Smooth muscle cell (in vitro differentiated cells): ENCODE measurements at regions not wholly inside any gene's neighbourhood (a gene's known extent, or its start where the extent isn't known, plus 50 kb on each side); places are given as distances from the start of the nearest gene placed in this dataset.
"Not testable (repeated sequence)": the region's sequence is repeated elsewhere in the genome, so short reads cannot be mapped to it uniquely, and the experiment has no call there.

Source experiments
- DNase-seq: peaks from one replicate; lab custom pipeline; 2025; ENCODE audit not compliant: unreplicated experiment; lab: John Stamatoyannopoulos, UW
- H2AFZ ChIP-seq: fragments of 200-600 bp; sonication (generic); 2 replicates; pipeline ENCODE4 v1.6.0; 2016; ENCODE audit warnings: antibody characterized with exemption, low read depth, mild to moderate bottlenecking
- H3F3A ChIP-seq: fragments of 200-600 bp; sonication (generic); 2 replicates; pipeline ENCODE4 v1.6.0; 2017; ENCODE audit warnings: antibody characterized with exemption, low read depth
- H3K27ac ChIP-seq: fragments of 200-600 bp; sonication (generic); 2 replicates; pipeline ENCODE4 v1.5.1; 2016; ENCODE audit warnings: low read depth, mild to moderate bottlenecking
- H3K27me3 ChIP-seq: fragments of 200-600 bp; sonication (generic); 2 replicates; pipeline ENCODE4 v1.6.1; 2016; ENCODE audit warnings: low read depth, mild to moderate bottlenecking
- H3K36me3 ChIP-seq: fragments of 200-600 bp; sonication (generic); 2 replicates; pipeline ENCODE4 v1.5.1; 2016; ENCODE audit warnings: low read depth
- H3K4me1 ChIP-seq: fragments of 200-600 bp; sonication (generic); 2 replicates; pipeline ENCODE4 v1.5.1; 2016; ENCODE audit warnings: low read depth
- H3K4me2 ChIP-seq: fragments of 200-600 bp; sonication (generic); 2 replicates; pipeline ENCODE4 v1.6.0; 2016; ENCODE audit warnings: mild to moderate bottlenecking
- H3K4me3 ChIP-seq: fragments of 200-600 bp; sonication (generic); 2 replicates; pipeline ENCODE4 v1.5.1; 2016; ENCODE audit warnings: mild to moderate bottlenecking
- H3K79me2 ChIP-seq: fragments of 200-600 bp; sonication (generic); 2 replicates; pipeline ENCODE4 v1.6.0; 2016; ENCODE audit warnings: low read depth, mild to moderate bottlenecking
- H3K9ac ChIP-seq: fragments of 200-600 bp; sonication (generic); 2 replicates; pipeline ENCODE4 v1.6.0; 2016; ENCODE audit warnings: low read depth
- H3K9me3 ChIP-seq: fragments of 200-600 bp; sonication (generic); replicated peaks from 2 replicates; pipeline ENCODE4 v1.5.1; 2016; ENCODE audit warnings: low read depth
- H4K20me1 ChIP-seq: fragments of 200-600 bp; sonication (generic); 2 replicates; pipeline ENCODE4 v1.6.0; 2016; ENCODE audit warnings: low read depth
- WGBS: methylation state at CpG from one replicate; pipeline ENCODE4 v1.1.7; 2016; ENCODE audit warnings: low lambda C conversion rate; 5-methylcytosine and 5-hydroxymethylcytosine counted together
- TF ChIP-seq, protein P1 (sequence below): fragments of 200-600 bp; sonication (generic); IDR thresholded peaks from 2 replicates; pipeline ENCODE4 v1.5.1; 2017; ENCODE audit warnings: borderline replicate concordance, mild to moderate bottlenecking, antibody characterized with exemption; ENCODE audit not compliant: insufficient read depth, poor library complexity, severe bottlenecking

DNA sequence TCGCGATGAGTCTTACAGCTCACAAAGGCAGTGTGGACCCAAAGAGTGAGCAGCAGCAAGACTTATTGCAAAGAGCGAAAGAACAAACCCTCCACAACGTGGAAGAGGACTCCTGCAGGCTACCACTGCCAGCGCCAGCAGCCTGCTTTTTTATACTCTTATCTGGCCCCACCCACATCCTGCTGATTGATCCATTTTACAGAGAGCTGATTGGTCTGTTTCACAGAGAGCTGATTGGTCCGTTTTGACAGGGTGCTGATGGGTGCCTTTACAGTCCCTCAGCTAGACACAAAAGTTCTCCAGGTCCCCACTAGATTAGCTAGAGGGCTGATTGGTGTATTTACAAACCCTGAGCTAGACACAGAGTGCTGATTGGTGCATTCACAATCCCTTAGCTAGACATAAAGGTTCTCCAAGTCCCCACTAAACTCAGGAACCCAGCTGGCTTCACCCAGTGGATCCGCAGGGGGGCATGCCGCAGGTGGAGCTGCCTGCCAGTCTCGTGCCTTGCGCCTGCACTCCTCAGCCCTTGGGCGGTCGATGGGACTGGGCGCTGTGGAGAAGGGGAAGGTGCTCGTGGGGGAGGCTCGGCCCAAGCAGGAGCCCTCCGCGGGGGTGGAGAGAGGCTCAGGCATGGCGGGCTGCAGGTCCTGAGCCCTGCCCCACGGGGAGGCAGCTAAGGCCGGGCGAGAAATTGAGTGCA lies 75.7 kb downstream of the QDPR start:
- not testable (repeated sequence) for H3F3A ChIP-seq, DNase-seq, H3K79me2 ChIP-seq, H3K27ac ChIP-seq, H3K4me3 ChIP-seq, H2AFZ ChIP-seq, H3K9ac ChIP-seq, H3K36me3 ChIP-seq, H3K4me2 ChIP-seq, H4K20me1 ChIP-seq, H3K9me3 ChIP-seq, H3K27me3 ChIP-seq, H3K4me1 ChIP-seq
- 90% methylated on average over 21 of the region's 21 CpGs for WGBS

DNA sequence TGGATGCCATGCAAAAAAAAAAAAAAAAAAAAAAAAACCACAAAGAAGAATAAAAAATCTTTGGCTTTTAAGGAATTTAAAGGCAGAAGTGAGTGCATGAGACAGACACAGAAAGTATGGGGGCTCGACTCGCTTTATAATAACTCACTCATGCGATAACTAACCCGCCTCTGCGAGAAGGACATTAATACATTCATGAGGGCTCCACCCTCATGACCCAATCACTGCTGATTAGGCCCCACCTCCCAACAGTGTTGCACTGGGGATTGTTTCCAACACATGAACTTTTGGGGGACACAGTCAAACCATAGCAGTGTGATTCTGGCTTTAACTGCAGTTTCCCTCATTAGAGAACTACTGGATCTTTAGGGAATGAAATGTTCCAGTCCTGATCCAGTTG lies 78.1 kb downstream of the QDPR start:
- Histone ChIP-seq H3K9me3 (no peaks in the 10 kb centered on the region), H3K4me2 (no peak overlapping the region), H3K27ac (no peak overlapping the region), H4K20me1 (no peaks in the 10 kb centered on the region), H3K79me2 (no peaks in the 10 kb centered on the region), H3K27me3 (no peaks in the 10 kb centered on the region), H3K9ac (no peak overlapping the region), H2AFZ (no peak overlapping the region), H3F3A (no peaks in the 10 kb centered on the region), H3K36me3 (no peaks in the 10 kb centered on the region), H3K4me3 (no peak overlapping the region), H3K4me1 (no peaks in the 10 kb centered on the region)
- WGBS: 96% methylated on average over 5 of the region's 5 CpGs
- TF ChIP-seq, protein P1, sequence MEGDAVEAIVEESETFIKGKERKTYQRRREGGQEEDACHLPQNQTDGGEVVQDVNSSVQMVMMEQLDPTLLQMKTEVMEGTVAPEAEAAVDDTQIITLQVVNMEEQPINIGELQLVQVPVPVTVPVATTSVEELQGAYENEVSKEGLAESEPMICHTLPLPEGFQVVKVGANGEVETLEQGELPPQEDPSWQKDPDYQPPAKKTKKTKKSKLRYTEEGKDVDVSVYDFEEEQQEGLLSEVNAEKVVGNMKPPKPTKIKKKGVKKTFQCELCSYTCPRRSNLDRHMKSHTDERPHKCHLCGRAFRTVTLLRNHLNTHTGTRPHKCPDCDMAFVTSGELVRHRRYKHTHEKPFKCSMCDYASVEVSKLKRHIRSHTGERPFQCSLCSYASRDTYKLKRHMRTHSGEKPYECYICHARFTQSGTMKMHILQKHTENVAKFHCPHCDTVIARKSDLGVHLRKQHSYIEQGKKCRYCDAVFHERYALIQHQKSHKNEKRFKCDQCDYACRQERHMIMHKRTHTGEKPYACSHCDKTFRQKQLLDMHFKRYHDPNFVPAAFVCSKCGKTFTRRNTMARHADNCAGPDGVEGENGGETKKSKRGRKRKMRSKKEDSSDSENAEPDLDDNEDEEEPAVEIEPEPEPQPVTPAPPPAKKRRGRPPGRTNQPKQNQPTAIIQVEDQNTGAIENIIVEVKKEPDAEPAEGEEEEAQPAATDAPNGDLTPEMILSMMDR: no peak
- no peak for DNase-seq

DNA sequence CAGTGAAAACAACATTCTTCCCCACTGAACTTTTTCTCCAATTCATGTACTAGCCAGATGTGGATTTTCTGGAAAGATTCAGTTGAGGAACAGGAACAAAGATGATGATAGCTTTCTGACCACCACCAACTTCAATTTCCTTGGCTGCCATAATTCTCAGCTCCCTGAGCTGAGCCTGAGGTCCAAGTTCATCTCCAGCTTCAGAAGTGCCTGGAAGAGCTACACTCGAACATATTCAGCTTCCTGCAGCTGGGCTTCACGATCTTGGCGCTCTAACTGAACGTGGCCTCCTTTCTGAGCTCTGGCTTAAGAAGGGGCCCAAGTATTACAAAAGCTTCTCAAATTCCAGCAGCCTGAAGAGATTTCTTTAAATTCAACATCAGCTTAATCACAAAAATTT lies 83.9 kb downstream of the QDPR start:
- H3F3A ChIP-seq: no peaks in the 10 kb centered on the region
- TF ChIP-seq, protein P1: no peak
- no peak for DNase-seq
- H3K36me3 ChIP-seq: no peaks in the 10 kb centered on the region
- WGBS: 74% methylated on average over 4 of the region's 4 CpGs
- no peaks in the 10 kb centered on the region for H4K20me1 ChIP-seq
- no peak overlapping the region for H3K4me2 ChIP-seq
- H3K27me3 ChIP-seq: no peaks in the 10 kb centered on the region
- no peaks in the 10 kb centered on the region for H3K79me2 ChIP-seq
- H2AFZ ChIP-seq: no peak overlapping the region
- no peak overlapping the region for H3K4me3 ChIP-seq
- H3K27ac ChIP-seq: no peak overlapping the region
- no peak overlapping the region for H3K9ac ChIP-seq
- H3K4me1 ChIP-seq: peaks cover 9% of the 10 kb centered on the region
- H3K9me3 ChIP-seq: no peaks in the 10 kb centered on the region

DNA sequence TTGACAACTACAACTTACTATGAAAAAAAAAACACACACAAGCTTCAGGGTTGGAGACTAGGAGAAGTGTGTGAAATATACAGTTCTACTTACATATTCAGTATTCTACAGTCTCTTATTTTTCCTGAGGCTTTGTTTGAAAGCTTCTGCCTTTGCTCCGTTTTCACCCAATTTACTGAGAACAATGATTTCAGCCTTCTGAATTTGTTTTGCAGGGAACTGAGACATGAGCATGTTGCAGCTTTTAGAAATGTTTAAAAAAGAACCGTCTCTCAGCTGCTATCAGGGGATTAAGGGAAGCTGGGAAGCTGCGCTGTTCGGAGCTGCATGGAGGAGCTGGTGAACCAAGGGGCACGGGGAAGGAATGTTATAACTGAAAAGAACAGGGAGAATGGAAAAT lies 85.7 kb downstream of the QDPR start:
- no peak overlapping the region for H3K9ac ChIP-seq
- DNase-seq: no peak
- peak overlapping the region; percentile 54 for H3K4me2 ChIP-seq
- H3K4me1 ChIP-seq: peaks cover 9% of the 10 kb centered on the region
- H3K79me2 ChIP-seq: no peaks in the 10 kb centered on the region
- H3K27ac ChIP-seq: no peak overlapping the region
- H3K27me3 ChIP-seq: no peaks in the 10 kb centered on the region
- no peaks in the 10 kb centered on the region for H3F3A ChIP-seq
- 30% methylated on average over 5 of the region's 5 CpGs for WGBS
- peak overlapping the region; percentile 5 for H3K4me3 ChIP-seq
- no peaks in the 10 kb centered on the region for H4K20me1 ChIP-seq
- no peaks in the 10 kb centered on the region for H3K9me3 ChIP-seq
- no peaks in the 10 kb centered on the region for H3K36me3 ChIP-seq
- TF ChIP-seq, protein P1: no peak
- H2AFZ ChIP-seq: peak overlapping the region; percentile 66
